ENCODE measurements at regions not wholly inside any gene's neighbourhood (a gene's known extent, or its start where the extent isn't known, plus 50 kb on each side); places are given as distances from the start of the nearest gene placed in this dataset.

- TF ChIP-seq TFAM (CRISPR knock-in tag; conservative IDR thresholded peaks at IDR 0.05): no peak
- TF ChIP-seq ZNF77 (CRISPR knock-in tag; IDR thresholded peaks at IDR 0.05): no peak
- TF ChIP-seq ZNF232 (CRISPR knock-in tag; IDR thresholded peaks at IDR 0.05): no peak
- TF ChIP-seq TCF7 (IDR thresholded peaks at IDR 0.05; ENCODE audit: borderline replicate concordance): no peak
- TF ChIP-seq ZFP1 (CRISPR knock-in tag; IDR thresholded peaks at IDR 0.05): no peak
- TF ChIP-seq, protein P1, sequence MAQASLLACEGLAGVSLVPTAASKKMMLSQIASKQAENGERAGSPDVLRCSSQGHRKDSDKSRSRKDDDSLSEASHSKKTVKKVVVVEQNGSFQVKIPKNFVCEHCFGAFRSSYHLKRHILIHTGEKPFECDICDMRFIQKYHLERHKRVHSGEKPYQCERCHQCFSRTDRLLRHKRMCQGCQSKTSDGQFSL (CRISPR knock-in tag; IDR thresholded peaks at IDR 0.05): no peak
- TF ChIP-seq, protein P1 (tag; IDR thresholded peaks at IDR 0.05): no peak
- TF ChIP-seq SNRNP70 (optimal IDR thresholded peaks at IDR 0.05; ENCODE audit: low read depth, low read length): no peak
- no peak for TF ChIP-seq MXD1 (CRISPR knock-in tag; IDR thresholded peaks at IDR 0.05; ENCODE audit: borderline replicate concordance, poor library complexity, severe bottlenecking)
- no peak for TF ChIP-seq PTBP1 (IDR thresholded peaks at IDR 0.05; ENCODE audit: low read depth, low read length)
- no peak for TF ChIP-seq HCFC1 (IDR thresholded peaks at IDR 0.05; ENCODE audit: low read depth, low read length)
- no peak for TF ChIP-seq ERF (CRISPR knock-in tag; IDR thresholded peaks at IDR 0.05)
- peak; percentile 27; the same call in 1 of the 2 replicates for TF ChIP-seq DMBX1 (CRISPR knock-in tag; IDR thresholded peaks at IDR 0.05; ENCODE audit: borderline replicate concordance)
- no peak for TF ChIP-seq NFE2L1 (tag; IDR thresholded peaks at IDR 0.05; ENCODE audit: borderline replicate concordance, low read depth)
- TF ChIP-seq, protein P2, sequence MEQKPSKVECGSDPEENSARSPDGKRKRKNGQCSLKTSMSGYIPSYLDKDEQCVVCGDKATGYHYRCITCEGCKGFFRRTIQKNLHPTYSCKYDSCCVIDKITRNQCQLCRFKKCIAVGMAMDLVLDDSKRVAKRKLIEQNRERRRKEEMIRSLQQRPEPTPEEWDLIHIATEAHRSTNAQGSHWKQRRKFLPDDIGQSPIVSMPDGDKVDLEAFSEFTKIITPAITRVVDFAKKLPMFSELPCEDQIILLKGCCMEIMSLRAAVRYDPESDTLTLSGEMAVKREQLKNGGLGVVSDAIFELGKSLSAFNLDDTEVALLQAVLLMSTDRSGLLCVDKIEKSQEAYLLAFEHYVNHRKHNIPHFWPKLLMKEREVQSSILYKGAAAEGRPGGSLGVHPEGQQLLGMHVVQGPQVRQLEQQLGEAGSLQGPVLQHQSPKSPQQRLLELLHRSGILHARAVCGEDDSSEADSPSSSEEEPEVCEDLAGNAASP (IDR thresholded peaks at IDR 0.05): no peak
- TF ChIP-seq IFI16 (CRISPR knock-in tag; IDR thresholded peaks at IDR 0.05): no peak
- TF ChIP-seq NFYB (IDR thresholded peaks at IDR 0.05; ENCODE audit: extremely low read depth, insufficient read length): no peak
- TF ChIP-seq NCOR1 (IDR thresholded peaks at IDR 0.05): no peak; the same call in 1 of the 2 replicates
- TF ChIP-seq KDM2B (CRISPR knock-in tag; IDR thresholded peaks at IDR 0.05): no peak
- no peak for TF ChIP-seq HNRNPLL (IDR thresholded peaks at IDR 0.05; ENCODE audit: low read depth, low read length, poor library complexity, severe bottlenecking)
Observed at GRCh38 chr1:204806943-204807687, 63.5 kb upstream of the NFASC start (continued).
